Stimulated activated naive CD8-positive, alpha-beta T cell treated with anti-CD3 and anti-CD28 coated beads, Interleukin-15, Interleukin-2, amounts not matched to agents 100 U/mL and 50 U/mL, for 24 hours (primary cell): ENCODE measurements at regions not wholly inside any gene's neighbourhood (a gene's known extent, or its start where the extent isn't known, plus 50 kb on each side); places are given as distances from the start of the nearest gene placed in this dataset.

Source experiments
- ATAC-seq: fragments of 150-1000 bp; cut with Tn5 transposase; one replicate; pipeline ENCODE4 v1.10.0; 2021
- DNase-seq: peaks from one replicate; pipeline ENCODE4 v3.0.0; 2021

DNA sequence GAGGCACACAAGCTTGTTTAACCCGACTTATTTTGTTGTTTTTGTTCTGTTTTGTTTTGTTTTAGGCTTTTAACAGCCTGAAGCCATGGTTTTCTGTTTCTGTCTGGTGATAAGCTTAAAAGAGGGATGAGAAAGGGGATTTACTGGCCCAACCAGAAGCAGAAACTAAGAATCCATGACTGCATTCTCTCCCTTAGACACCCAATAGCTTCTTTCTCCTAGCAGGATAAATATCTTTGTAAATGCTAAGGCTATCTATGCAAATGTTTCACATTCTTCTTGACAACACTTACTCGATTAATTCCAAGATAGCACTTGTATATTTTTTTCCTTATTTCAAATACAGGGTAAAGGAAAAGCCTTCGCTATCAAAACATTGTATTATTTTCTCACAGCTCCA lies 53.7 kb upstream of the SMAD1 start:
- no peak for DNase-seq
- ATAC-seq = no peak

DNA sequence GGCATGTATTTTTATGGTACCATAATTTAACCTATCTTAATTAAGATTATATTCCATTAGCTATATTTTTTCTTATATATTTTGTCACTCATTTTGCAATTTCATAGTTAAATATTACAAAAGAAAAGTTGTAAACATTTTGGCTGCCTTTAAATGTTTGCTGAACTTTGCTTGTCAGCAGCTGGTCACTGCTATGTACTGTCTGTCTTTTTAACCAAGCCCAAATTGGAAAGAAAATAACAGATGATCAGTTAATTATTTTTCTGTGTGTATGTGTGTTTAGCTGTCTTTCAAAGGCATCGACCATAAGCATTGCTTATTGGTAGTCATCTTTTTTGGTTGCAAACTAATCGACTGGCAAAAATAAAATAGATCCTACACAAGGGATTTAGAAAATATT lies 54.4 kb upstream of the SMAD1 start:
- DNase-seq = no peak
- no peak for ATAC-seq

DNA sequence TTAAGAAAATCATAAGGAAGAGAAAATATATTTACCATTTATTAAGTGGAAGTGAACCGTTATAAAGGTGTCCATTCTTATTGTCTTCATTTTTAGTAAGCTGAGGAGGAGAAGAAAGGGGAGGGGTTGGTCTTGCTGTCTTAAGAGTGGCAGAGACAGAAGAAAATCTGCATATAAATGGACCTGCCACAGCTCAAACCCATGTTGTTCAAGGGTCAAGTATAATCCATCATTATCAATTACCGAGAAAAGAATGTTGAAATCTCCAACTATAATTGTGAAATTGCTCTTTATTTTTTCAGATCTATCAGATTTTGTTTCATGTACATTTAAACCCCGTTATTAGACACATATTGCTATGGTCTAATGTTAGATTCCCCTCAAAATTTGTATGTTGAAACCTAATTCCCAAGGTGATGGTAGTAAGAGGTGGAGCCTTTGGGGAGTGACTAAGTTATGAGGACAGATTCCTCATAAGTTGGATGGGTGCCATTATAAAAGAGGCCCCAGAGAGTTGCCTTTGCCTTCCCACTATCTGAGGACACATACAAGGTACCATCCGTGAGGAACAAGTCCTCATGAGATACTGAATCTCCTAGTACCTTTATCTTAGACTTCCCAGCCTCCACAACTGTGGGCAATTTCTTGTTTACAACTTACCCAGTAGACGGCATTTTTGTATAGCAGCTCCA lies 58.5 kb upstream of the SMAD1 start:
- no peak for ATAC-seq

DNA sequence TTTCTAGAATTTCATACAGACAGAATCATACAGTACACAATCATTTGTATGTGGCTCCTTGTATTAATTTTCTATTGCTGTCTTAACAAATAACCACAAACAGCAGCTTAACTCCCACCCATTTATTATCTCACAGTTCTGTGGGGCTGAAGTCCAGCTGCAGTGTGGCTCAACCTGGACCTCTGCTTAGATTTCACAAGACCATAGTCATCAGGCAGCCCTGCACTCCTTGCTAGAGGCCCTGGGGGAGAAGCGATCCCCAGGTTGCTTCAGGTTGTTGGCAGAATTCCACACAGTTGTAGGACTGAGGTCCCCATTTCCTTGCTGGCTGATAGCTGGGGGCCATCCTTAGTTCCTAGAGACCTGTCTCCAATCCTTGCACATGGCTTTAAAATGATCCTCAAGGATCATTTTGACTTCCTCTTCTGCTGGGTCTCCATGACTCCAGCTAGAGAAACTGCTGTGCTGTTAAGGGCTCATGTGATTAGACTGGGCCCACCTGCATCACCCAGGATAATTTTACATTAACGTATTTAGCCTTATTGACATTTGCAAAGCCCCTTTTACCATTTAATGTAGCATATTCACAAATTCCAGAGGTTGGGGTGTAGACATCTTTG lies 60.9 kb upstream of the SMAD1 start:
- ATAC-seq = no peak
- no peak for DNase-seq

More for the DNA sequence above, 58.5 kb upstream of the SMAD1 start:
- DNase-seq = no peak

DNA sequence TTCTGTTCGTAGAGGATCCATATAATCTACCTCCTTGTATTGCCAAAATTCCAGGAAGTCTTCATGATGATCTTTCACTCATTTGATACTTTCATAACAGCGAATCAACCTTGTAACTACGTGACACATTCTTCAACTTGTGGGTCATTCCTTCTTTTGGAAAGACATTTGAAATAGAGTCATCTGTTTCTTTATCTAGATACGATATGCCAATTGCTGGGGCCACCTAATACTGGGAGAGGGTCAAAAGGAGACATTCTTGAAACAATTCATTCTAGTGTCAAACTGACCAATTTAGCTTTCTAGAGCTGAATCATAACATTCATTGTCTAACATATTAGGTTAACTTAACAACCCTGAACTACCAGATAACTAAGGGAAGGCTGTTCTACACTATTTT lies 62.9 kb upstream of the SMAD1 start:
- no peak for ATAC-seq
- DNase-seq = no peak

DNA sequence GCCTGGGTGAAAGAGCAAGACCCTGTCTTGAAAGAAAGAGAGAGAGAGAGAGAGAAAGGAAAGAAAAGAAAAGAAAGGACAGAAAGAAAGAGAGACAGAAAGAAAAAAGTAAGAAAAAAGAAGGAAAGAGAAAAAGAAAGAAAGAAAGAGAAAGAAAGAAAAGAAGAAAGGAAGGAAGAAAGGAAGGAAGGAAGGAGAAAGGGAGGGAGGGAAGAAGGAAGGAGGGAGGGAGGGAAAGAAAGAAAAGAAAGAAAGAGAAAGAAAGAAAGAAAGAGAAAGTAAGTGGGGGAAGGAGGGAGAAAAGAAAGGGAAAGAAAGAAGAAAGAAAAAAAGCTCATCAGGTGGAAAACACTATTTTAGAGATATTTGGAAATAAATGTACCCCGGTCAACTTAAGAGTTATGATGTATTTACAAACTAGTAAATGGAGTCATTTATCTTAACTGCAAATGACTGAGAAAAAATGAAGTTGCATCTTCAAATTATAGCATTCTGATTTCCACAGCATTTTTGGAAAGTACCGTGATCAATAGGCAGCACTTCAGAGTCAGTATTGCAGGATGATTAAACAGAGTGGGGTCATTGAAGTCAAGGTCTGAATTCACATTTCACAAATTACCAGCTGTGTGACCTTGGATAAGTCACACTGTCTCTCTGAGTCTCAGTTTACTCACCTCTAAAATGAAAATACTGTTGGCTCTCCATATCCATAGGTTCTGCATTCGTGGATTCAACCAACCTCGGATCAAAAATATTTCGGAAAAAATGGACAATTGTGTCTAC lies 64.1 kb upstream of the SMAD1 start:
- DNase-seq (no peak), ATAC-seq (no peak)

DNA sequence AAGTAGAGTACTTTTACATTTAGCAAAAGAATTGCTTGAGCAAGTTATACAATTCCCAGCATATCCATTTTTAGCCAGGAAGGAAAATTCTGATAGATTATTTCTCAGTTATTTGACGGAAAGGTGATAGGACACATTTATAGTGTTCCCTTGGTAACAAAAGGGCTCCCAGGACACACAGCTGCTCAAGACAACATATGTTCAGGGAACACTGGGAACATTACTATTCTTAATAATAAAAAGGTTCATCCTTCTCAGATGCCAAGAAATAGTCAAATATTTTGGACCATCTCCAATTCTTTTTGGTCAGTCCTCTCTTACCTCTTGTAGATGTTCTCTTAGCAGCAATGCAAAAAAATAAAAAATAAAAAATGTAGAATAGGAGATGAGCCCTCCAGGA lies 66.8 kb upstream of the SMAD1 start:
- ATAC-seq = no peak
- DNase-seq = no peak

DNA sequence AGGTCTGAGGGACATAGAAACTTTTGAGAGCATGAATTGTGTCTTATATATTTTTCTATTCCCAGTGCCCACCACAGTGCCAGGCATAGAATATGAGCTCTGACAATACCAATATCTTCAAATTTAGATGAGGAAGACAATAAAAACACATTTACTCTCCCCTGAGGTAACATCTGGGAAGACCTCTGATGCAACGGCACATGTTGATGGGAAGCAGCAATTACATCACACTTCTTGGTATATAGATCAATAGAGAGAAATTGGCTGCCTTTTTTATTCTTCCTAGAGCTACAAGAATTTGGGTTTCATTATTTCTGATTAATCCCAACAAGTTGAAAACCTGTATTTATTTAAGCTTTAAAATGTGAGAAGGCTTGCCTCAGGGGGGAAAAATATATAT lies 67.4 kb upstream of the SMAD1 start:
- no peak for DNase-seq

DNA sequence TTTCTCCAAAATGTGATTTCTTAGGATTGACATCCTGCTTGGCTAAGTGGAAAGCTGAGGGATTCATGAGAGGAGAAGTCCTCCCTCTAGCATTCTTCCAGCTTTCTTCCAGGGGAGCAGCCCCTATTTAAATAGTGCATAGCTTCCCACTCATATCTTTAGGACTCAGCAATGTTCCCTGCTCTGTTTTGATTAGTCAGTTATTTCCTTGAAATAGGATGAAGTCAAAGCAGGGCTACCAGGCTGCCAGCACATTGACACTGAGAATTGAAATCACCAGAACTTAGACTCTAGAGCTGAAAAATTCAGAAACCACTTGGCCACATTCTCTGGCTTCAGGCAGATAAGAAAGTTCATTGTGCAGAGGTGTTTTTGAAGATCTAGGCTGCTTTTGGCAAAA lies 74.7 kb upstream of the SMAD1 start:
- DNase-seq = no peak
- no peak for ATAC-seq

More for the DNA sequence above, 67.4 kb upstream of the SMAD1 start:
- ATAC-seq = no peak

DNA sequence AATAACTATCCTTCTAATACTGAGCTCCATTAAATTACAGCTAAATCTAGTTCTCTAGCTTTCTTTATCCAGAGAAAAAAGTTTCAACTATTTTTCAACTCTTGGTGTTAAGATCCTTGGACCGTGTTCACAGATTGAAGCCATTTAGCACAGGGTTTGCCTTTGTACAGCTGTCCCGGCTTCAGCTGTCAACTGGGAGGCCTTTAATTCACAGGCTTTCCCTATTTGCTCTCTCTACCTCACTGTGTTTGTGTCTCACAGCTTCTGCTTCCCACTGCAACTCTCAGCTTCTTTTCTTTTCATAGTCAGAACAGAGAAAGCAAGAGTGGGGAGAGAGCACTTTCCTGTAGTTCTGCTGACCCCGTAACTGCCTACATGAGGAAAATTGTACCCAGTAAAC lies 76.9 kb upstream of the SMAD1 start:
- DNase-seq (no peak), ATAC-seq (no peak)

DNA sequence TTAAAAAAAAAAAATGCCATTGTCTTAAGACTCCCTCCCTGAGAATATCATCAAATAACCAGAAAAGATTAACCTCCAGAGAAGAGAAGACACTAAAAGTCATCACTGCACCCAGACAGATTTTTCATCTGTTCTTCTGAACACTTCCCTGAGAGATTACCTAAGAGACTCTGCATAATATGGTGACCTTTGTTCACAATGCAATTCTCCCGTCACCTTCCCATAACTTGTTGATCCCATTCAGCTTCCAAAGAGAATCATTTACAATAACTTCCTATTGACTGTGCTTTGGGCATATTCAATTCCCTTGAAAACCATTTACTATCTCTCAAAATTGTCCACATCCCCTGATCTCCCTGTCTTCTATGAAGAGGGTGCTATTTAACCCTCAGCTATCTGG lies 85.1 kb upstream of the SMAD1 start:
- ATAC-seq (no peak), DNase-seq (no peak)

DNA sequence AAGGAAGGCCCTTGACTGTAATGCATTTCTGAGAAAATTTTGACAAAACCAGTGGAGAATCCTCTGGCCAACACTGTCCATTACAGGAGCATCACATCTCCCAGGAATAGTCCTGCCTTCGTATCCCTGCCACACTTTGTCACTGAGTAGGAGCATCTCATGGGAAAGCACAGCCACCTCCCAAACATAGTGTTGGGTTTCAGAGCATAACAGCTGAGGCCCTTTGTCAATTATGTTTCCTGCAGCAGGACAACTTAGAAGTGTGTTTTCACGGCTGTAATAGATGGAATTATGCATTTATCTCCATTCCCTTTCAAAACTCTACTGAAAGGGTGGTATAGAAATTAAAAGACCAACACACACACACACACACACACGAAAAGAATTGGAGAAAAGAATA lies 91.1 kb upstream of the SMAD1 start:
- no peak for ATAC-seq
- DNase-seq = no peak

DNA sequence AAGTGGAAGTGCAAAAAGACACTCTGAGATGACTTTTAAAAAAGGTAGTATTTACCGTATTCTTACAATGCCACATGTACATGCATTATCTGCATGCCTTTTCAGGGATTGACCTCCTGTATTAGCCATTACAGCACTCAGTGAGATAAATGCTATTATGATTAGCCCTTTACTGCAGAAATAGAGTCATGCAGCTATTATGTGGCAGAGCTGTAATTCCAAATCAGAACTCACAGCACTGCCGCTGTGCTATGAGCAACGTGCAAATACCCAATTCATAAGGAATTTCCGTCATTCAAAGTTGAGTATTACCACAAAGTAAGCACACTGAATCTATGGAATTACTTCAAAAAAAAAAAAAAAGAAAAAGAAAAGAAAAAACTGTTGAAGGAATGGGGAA lies 92.1 kb upstream of the SMAD1 start:
- ATAC-seq = no peak

DNA sequence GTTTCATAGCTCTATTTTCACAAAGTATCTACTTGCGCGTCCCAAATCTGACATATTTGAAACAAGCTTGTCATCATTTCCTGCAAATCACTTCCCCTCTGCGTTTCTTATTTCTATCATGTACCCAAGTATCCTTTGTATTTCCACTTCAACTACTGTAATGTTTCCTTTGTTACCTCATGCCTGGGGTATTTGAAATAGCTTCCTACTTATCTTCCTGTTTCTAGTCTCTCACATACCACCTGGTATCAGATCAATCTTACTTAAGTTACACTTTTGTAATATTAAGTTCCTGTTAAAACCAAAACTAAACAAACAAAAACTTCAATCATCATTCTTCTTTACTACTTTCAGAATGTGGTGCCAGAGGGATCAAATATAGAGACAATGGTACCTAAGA lies 93.6 kb upstream of the SMAD1 start:
- ATAC-seq = no peak
- DNase-seq = no peak

More for the DNA sequence above, 92.1 kb upstream of the SMAD1 start:
- no peak for DNase-seq

DNA sequence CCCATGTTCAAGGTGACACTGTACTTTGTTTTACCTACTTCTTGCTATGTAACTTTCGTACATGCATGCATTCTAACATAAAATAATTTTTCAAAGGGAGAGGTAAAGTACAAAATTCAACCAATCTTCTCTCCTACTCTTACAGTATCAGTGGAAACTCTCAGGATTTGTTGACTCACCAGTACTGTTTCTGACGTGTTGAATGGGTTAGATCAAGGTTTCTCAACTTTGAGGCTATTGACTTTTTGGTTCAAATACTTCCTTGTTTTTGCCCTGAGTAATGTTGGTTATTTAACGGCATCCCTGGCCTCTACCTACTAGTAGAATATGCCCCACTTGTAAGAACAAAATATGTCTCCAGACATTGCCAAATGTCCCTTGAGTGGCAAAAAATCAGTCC lies 94.6 kb upstream of the SMAD1 start:
- ATAC-seq (no peak), DNase-seq (no peak)

DNA sequence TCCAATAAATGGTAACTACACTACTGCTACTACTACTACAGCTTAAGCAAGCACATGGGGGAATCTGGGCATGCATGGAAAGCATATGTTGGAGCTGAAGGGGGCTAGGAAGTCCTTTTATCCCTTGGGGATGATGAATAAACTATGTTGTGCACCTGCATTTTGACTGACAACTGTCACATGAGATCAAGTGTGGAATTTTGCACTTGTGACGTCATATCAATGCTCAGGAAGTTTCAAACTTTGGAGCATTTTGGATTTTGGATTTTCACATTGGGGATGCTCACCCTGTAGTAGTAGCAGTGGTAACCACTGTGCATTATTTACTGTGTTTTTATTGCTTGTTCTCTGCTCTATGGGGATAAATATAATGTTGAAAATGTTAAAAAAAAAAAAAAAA lies 100.5 kb upstream of the SMAD1 start:
- ATAC-seq (no peak), DNase-seq (no peak)

DNA sequence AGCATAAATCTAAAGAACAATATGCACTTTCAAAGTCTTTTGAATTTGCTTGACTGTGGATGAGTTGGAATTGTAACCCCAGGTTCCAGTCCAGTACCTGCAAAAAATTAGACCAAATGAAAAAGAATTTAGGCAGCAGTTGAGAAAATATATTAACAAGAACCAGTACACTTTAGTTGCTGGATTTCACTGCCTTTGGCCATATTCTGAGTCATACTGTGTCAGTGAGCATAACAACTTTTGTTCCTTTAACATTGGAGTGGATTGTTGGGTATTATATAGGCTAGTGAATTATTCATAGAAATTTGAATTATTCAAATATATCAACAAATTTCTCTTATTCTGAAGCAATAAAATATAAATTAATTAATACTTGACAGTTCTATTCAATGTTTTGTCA lies 101.5 kb upstream of the SMAD1 start:
- no peak for DNase-seq
- ATAC-seq = no peak

DNA sequence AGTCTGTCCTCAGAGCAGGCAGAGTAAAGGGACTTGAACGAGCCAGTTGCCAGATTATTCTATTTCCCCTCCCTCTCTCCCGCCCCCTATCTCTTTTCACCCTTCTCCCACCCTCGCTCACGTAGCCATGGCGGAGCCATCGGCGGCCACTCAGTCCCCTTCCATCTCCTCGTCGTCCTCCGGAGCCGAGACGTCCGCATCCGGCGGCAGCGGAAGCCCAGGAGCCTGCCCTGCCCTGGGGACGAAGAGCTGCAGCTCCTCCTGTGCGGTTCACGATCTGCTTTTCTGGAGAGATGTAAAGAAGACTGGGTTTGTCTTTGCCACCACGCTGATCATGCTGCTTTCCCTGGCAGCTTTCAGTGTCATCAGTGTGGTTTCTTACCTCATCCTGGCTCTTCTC lies 106.2 kb upstream of the SMAD1 start:
- DNase-seq = no peak
- no peak for ATAC-seq

DNA sequence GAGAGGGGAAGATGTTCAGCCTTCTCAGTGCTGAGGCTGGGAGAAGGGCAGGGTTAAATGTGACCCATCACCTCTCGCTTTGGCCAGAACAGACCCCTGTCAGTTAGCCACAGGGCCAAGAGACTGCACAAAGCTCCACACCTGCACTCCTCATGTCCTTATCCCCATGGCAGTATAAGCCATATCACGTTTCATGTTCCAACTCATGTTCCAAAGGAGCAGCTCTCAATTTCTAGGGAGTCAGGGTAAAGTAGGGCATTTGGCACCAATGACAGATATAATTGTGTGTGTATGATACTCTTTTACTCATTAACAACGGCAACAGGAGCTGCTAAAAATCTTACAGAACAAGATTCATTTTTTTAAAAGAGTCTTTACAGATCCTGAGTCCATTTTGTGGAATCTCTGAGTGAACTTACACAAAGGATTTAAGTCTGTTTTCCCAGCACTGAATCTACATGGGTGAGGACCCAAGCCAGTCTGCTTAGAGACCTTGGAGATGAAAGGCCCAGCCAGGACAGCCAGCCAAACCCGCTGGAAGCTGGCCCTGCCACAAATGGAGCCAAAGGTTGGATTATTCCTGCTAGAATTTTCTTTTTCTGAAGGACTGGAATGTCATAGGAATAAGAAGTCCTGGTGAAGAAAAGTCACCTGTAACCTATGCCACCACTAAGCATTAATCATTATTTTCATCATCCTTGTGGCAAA lies 129.1 kb upstream of the SMAD1 start:
- no peak for DNase-seq
- ATAC-seq = no peak

DNA sequence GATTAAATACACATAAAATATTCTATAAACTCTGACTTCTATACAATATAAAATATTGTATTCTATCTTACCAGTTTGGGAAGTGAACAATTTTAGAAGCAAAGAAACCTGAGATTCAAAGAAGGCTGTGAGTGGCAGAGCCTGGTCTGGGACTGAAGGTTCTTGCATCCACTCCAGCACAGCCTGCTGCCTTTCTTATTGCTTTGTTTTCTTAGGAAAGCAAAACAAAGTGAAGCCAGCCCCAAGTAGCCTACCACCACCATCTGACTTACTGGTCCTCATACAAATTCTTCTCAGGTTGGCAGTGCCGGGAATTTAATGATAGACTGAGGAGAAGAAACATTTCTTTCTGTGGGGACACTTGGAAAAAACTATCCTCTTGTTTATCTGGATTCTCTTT lies 129.7 kb upstream of the SMAD1 start:
- DNase-seq = no peak
- ATAC-seq = no peak

DNA sequence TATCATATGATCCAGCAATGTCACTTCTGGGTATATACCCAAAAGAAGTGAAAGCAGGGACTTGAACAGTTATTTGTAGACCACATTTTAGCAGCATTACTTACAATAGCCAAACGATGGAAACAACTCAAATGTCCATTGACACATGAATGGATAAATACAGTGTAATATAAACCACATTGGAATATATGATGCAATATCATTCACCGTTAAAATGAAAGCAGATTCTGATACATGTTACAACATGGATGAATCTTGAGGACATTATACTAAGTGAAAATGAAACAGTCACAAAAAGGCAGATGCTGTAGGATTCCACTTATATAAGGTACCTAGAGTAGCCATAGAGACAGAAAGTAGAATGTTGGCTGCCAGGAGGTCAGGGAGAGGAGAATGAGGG lies 130.5 kb upstream of the SMAD1 start:
- no peak for DNase-seq
- no peak for ATAC-seq

DNA sequence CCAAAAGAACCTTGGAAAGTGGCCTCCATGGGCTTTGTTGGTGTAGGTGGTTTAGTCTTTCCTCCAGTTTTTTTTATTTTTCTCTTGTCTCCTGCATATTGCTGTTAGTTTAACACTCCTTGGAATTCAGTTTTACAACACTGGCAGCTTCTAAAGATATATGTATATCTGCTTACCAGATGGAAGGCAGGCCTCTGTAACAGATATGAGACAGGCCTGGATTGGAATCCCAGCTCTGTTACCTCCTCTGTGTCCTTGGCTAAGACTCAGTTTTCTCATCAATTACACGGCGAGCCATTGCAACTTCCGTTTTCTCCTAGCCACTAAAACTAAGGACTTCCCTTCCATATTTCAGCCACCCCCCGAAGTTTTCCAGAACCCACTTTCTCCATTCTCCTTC lies 133.4 kb upstream of the SMAD1 start:
- no peak for DNase-seq
- no peak for ATAC-seq

DNA sequence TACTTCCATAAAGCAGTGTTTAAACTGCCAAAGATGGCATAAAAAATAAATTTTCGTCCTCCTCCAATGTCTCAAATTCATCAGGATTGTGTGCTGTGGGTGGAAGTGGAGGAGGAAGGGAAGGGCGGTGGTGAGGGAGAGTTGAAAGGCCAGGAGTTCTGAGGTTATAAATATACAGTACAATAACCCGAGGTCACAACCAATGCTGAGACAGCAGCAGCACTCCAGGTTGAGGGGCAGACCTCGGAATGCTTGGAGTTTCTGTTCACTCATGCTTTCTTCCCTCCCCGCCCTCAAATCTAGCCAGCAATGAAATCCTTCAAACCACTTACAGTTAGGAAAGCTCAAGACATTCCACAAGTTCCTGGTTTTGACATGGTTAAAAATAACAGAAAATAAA lies 134.0 kb upstream of the SMAD1 start:
- no peak for ATAC-seq
- no peak for DNase-seq
